ENCODE measurements at regions not wholly inside any gene's neighbourhood (a gene's known extent, or its start where the extent isn't known, plus 50 kb on each side); places are given as distances from the start of the nearest gene placed in this dataset.

DNA sequence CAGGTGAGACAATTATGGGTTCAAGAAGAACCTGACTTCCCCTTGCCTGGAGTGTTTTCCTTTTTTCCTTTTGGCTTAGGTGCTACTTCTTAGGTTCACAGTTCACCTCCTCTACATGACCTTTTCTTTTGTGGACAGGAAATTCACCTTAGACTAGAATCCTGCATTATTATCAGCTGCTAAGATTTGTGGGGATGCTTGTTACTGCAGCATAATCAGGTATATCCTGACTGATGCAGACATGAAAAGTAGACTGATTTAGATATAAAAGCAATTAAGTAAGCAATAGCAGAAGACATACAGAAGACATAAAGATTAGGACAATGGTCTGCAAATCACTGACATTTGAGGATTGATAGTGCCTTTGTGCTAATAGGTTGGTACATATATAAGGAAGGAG lies 168.3 kb downstream of the SALL1 start:
- Histone ChIP-seq H3K23me2 (ENCODE audit: low read depth, low read length) (no peaks in the 10 kb centered on the region), H3K9me3 (ENCODE audit: insufficient read depth in 2 of 2, low read depth in 1 of 2, low read length in 1 of 2) (no peaks in the 10 kb centered on the region), H2BK12ac (ENCODE audit: low read depth, low read length) (no peak overlapping the region), H4K5ac (ENCODE audit: insufficient read length, low read depth, low read length) (no peak overlapping the region), H3K9ac (replicated peaks in 1 of 4; ENCODE audit: extremely low read depth in 1 of 4, low read depth in 3 of 4, low read length in 3 of 4) (no peak overlapping the region), H3K4me1 (replicated peaks in 1 of 4; ENCODE audit: control insufficient read depth in 3 of 4, insufficient read depth in 4 of 4, low read length in 3 of 4) (no peaks in the 10 kb centered on the region), H3K56ac (replicated peaks; ENCODE audit: insufficient read length, low read depth, low read length) (no peak overlapping the region), H3K4me3 (ENCODE audit: extremely low read depth in 1 of 4, insufficient read depth in 2 of 4, low read depth in 3 of 4, low read length in 4 of 4) (no peak overlapping the region), H2BK5ac (ENCODE audit: low read depth, low read length) (no peak overlapping the region), H2AK5ac (ENCODE audit: low read depth, low read length) (no peak overlapping the region), H4K20me1 (replicated peaks in 1 of 2; ENCODE audit: control insufficient read depth in 1 of 2, insufficient read depth in 2 of 2, low read length in 2 of 2) (no peaks in the 10 kb centered on the region), H3K14ac (ENCODE audit: insufficient read length) (no peak overlapping the region), H2BK120ac (replicated peaks; ENCODE audit: low read depth, low read length) (no peak overlapping the region), H3K23ac (ENCODE audit: insufficient read length) (no peak overlapping the region), H3K27me3 (replicated peaks in 1 of 4; ENCODE audit: control insufficient read depth in 3 of 4, extremely low read depth in 1 of 4, insufficient read depth in 3 of 4, low read length in 3 of 4) (no peaks in the 10 kb centered on the region), H3K18ac (ENCODE audit: extremely low read depth, low read length) (no peak overlapping the region), H3K79me1 (ENCODE audit: low read depth, low read length) (no peaks in the 10 kb centered on the region), H2BK15ac (ENCODE audit: low read length) (no peak overlapping the region), H2AFZ (ENCODE audit: low read length) (no peak overlapping the region), H3K4me2 (ENCODE audit: insufficient read depth in 1 of 2, low read depth in 2 of 2, low read length in 2 of 2) (no peak overlapping the region), H3K4ac (replicated peaks; ENCODE audit: insufficient read length, low read depth, low read length) (no peak overlapping the region), H3K79me2 (ENCODE audit: control insufficient read depth in 1 of 2, insufficient read depth in 2 of 2, low read length in 2 of 2) (no peaks in the 10 kb centered on the region), H4K8ac (ENCODE audit: extremely low read depth, insufficient read depth, low read length) (no peak overlapping the region), H3K36me3 (ENCODE audit: control insufficient read depth in 2 of 4, insufficient read depth in 4 of 4, low read length in 3 of 4) (no peaks in the 10 kb centered on the region), H3K27ac (ENCODE audit: low read depth, low read length) (no peak overlapping the region), H2BK20ac (ENCODE audit: low read length) (no peak overlapping the region), H4K91ac (replicated peaks; ENCODE audit: insufficient read length, low read length) (no peak overlapping the region)
- no peak for FAIRE-seq
- CTCF ChIA-PET (ENCODE audit: partially characterized antibody): no interaction called here
- no peak for TF ChIP-seq CHD1 (IDR thresholded peaks at IDR 0.05; ENCODE audit: low read depth, low read length)
- no peak for TF ChIP-seq SAP30 (IDR thresholded peaks at IDR 0.05; ENCODE audit: insufficient read depth, insufficient replicate concordance, low read length)
- no peak for TF ChIP-seq JUN (IDR thresholded peaks at IDR 0.05; ENCODE audit: low read depth, low read length)
- TF ChIP-seq, protein P1, sequence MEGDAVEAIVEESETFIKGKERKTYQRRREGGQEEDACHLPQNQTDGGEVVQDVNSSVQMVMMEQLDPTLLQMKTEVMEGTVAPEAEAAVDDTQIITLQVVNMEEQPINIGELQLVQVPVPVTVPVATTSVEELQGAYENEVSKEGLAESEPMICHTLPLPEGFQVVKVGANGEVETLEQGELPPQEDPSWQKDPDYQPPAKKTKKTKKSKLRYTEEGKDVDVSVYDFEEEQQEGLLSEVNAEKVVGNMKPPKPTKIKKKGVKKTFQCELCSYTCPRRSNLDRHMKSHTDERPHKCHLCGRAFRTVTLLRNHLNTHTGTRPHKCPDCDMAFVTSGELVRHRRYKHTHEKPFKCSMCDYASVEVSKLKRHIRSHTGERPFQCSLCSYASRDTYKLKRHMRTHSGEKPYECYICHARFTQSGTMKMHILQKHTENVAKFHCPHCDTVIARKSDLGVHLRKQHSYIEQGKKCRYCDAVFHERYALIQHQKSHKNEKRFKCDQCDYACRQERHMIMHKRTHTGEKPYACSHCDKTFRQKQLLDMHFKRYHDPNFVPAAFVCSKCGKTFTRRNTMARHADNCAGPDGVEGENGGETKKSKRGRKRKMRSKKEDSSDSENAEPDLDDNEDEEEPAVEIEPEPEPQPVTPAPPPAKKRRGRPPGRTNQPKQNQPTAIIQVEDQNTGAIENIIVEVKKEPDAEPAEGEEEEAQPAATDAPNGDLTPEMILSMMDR (IDR thresholded peaks at IDR 0.05; ENCODE audit: control extremely low read depth in 1 of 3, insufficient read depth in 1 of 3, low read depth in 1 of 3, low read length in 3 of 3): no peak
- DNase-seq (ENCODE audit: low read depth in 1 of 2, low spot score in 2 of 2): no peak
- POLR2A ChIA-PET (ENCODE audit: partially characterized antibody): no interaction called here
